Muscle of arm (tissue), 1 donor: ENCODE measurements at regions not wholly inside any gene's neighbourhood (a gene's known extent, or its start where the extent isn't known, plus 50 kb on each side); places are given as distances from the start of the nearest gene placed in this dataset.
"Not testable (repeated sequence)": the region's sequence is repeated elsewhere in the genome, so short reads cannot be mapped to it uniquely, and the experiment has no call there.

ENCODE experiments used
- DNase-seq: peaks from one replicate; pipeline ENCODE4 v3.0.0-alpha.2; 2013

- not testable (repeated sequence) for DNase-seq
These were observed 118.3 kb downstream of the LRRC37A3 start for GRCh38 chr17:64800987-64801386.

GRCh38 chr17:64800361-64800895 is 118.8 kb downstream of the LRRC37A3 start:
- not testable (repeated sequence) for DNase-seq

GRCh38 chr17:64799543-64800188 is 119.6 kb downstream of the LRRC37A3 start:
- not testable (repeated sequence) for DNase-seq

DNA sequence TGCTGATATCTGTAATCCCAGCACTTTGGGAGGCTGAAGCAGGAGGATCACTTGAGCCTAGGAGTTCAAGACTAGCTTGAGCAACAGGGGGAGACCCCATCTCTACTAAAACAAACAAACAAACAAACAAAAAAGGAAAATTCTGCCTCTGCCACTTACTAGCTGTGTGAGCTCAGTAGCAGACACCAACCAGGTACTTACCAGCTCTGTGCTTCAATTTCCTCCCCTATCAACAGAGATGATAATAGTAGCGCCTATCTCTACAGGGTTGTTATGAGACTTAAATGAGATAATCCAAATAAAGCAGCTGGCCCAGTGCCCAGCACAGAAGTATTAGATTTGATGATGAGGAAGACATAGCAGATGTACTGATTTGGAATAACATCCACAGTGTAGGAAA is 120.3 kb downstream of the LRRC37A3 start:
- not testable (repeated sequence) for DNase-seq

- not testable (repeated sequence) for DNase-seq
These were observed 120.8 kb downstream of the LRRC37A3 start for GRCh38 chr17:64798489-64798790.

- not testable (repeated sequence) for DNase-seq
These were observed 121.4 kb downstream of the LRRC37A3 start for GRCh38 chr17:64797746-64798488.

GRCh38 chr17:64795342-64795741 is 123.9 kb downstream of the LRRC37A3 start:
- not testable (repeated sequence) for DNase-seq

GRCh38 chr17:64794548-64795274 is 124.6 kb downstream of the LRRC37A3 start:
- not testable (repeated sequence) for DNase-seq

- not testable (repeated sequence) for DNase-seq
These were observed 125.2 kb downstream of the LRRC37A3 start for GRCh38 chr17:64794113-64794512.

DNA sequence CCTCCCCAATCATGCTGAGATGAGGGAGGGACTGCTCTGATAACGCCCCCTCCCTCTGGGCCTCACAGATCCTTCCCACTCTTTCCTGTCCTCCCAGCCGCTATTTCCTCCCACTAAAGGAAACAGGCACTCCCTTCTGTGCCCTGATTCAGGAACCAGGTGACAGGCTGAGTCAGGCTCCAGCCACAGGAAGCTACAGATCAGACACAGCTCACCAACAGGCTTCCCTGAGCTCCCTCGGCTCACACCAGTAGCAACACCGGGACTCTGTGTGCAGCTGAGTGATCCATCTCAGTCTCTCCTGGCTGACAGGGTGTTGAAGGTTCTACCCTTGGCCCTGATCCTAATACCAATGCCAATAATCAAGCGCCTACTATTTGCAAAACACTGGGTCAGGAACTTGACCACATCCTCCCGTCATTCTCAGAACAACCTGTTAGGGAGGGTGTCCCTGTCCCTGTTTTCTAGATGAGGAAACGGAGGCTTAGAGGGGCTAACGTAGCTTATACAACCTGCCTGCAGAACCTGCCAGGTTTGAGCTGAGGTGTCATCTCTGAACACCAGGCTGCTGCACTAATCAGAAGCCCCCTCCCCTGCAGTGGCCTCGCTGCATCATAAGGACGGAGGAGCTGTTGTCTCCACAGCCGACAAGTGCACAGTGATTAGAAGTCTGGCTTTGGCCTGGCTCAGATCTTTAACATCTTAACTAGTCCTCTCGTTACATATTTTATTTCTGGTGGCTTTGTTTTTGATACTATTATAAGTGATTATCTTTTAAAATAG is 126.3 kb downstream of the LRRC37A3 start:
- not testable (repeated sequence) for DNase-seq

- not testable (repeated sequence) for DNase-seq
These were observed 127.0 kb downstream of the LRRC37A3 start for GRCh38 chr17:64792276-64792675.

DNA sequence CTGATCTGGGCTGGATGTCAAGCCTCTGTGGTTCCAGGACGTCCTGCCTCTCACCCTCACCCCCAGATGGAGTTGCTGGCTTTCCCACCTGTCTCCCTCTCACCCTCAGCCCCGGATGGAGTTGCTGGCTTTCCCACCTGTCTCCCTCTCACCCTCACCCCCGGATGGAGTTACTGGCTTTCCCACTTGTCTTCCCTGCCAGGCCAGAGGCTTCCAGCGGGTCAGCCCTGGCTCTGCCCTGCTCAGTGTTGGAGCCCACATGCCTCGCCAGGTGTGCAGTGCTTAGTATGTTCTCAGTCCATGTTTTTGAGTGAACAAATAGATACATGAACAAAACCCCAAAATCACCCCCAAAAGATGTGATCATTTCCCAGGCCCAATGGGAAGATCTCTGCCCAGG is 127.6 kb downstream of the LRRC37A3 start:
- DNase-seq = not testable (repeated sequence)

DNA sequence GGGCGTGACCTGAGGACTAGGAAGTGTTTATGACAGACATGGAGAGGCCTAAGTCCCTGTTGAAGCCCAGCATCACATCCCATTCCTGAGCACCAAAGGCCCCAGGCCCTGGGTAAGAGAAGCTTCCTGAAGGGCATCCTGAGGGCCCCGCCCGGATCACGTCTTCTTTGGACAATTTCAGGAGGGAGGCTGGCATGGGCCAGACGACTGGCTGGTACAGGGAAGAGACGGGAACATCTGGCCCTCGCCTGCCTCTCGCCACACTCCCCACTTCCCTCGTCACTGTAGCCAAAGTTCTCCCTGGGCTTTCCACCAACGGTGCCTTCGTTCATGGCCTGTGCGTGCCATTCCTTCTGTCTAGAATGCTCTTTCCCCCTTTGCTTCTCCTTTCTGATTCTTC is 128.1 kb downstream of the LRRC37A3 start:
- not testable (repeated sequence) for DNase-seq

GRCh38 chr17:64790690-64791089 is 128.6 kb upstream of the SMURF2 start:
- not testable (repeated sequence) for DNase-seq

DNA sequence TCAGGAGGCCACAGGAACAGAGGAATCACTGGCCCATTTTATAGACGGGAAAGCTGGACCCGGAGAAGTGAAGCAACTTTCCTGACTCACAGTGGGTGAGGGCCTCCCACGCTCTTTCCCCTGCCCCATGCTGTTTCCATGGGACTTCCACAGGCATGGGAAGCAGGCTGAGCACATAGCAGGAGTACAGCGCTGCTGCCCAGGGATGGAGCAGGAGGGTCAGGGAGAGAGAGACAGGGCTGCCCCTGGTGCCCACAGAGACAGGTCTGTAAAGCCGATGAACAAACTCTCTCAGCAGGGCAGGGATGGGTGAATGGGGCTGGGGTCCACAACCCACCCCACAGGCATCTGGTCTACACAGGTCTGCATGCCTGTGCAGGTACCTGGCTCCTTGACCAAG is 128.1 kb upstream of the SMURF2 start:
- DNase-seq = not testable (repeated sequence)

DNA sequence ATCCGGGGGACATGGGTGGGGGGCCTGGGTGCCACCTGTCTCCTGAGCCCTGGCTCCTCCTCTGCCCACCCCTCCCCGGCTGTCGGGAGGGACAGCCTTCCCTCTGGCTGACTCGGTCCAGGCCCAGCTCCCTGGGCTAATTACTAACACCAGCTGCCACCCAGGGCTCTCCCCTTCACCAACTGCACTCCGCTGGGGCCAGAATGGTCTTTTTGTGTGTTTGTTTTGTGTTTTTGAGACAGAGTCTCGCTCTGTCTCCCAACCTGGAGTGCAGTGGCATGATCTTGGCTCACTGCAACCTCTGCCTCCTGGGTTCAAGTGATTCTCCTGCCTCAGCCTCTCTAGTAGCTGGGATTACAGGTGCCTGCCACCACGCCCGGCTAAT is 126.9 kb upstream of the SMURF2 start:
- DNase-seq = not testable (repeated sequence)

DNA sequence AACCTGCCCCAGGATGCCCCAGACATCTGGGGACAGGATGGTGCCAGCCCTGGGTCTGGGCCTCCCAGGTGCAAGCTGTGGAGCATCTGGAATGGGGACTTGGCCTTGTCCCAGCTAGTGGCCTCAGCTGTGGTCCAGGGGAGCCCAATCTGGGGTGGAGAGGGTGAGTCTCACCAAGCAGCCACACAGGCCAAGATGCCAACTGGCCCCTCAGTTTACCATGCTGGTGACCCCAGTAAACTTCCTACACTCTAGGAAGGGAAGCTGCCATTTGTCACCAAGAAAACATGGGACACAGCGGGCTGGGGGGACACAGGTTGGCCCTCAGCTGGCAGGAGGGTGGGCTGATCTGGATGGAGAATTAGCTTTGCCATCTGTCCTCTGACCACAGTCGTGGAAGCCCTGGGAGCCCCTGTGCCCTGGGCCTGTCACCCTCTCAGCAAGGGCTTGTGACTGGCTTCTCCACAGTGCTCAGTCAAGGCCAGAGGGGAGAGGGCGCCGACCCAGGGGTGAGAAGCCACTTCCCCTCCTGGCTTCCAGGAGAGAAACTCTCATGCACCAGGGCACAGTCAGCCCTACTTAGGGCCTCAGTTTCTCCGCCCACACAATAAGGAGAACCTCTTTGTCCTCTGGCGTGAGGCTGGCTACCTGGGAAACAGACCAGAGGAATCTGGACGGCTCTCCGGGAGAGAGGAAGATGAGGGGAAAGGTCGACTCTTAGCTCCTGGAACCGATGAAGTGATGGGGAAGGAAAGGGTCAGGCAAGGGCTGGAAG is 126.4 kb upstream of the SMURF2 start:
- no peak for DNase-seq

DNA sequence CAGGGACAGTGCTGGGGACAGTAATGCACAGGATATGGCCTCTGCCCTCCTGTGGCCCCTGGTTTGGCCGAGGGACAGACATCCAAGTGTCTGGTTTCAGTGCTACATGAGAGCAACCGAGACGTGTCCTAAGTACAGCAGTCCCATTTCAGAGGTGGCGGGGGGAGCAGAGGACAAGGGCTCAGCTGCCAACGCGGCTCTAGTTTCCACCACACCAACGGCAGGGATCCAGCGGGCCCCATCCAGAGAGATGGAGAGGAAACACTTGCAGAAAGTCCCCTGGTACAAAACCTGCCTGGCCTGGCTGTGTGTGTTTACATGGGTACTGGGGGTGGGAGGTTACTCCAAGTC is 125.8 kb upstream of the SMURF2 start:
- DNase-seq = no peak

DNA sequence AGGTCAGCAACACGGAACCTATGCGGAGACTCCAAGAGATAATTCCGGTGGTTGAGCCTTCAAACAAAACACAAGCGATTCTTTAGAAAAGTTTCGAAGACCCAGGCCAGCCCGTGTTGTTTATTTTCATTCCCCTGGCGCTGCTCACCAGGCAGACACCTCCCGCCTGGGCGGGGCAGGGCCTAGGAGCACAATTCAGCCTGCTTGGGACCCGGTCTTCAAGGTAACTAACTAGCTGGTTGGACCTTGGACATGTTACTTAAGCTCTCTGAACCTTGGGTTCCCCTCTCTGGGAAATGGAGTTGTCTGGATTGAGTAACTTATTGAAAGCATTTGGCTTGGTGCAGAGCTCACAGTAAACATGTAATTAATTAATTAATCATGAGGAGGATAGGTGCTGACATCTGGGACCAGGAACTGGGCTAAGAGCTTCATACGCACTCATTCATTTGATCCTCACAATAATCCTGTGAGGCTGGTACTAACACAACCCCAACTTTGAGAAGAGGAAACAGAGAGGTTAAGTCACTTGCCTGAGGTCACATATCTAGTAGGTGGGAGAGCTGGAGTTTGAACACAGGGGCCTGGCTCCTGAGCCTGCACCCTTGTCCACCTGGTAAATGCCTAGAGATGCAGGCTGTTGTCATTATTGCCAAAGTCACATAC is 125.3 kb upstream of the SMURF2 start:
- DNase-seq = no peak

DNA sequence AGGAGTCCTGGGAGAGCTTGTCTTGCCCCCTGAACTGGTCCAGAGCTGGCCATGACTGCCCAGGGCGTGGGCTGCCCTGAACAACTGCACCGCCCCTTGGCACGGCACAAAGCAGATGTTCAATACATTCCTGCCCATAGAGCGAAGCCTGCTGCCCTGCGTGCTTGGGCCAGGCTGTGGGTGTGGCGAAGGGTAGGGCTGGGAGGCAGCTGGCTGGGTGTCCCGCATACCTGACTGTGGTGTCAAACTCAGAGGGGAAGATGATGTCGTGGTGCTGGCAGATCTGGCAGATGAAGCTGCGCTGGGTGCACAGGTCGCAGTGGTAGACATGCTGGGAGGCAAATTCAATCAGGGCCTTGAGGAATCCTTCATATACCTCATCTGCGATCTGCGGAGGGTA is 124.2 kb upstream of the SMURF2 start:
- no peak for DNase-seq
